Parathyroid adenoma (tissue), 2 donors: ENCODE measurements at regions not wholly inside any gene's neighbourhood (a gene's known extent, or its start where the extent isn't known, plus 50 kb on each side); places are given as distances from the start of the nearest gene placed in this dataset.

Experiments used
- H2AFZ ChIP-seq: fragments of 300-600 bp; sonication (generic); one replicate; pipeline ENCODE4 v1.7.0; 2017; ENCODE audit warnings: antibody characterized with exemption, mild to moderate bottlenecking
- H3K27ac ChIP-seq: fragments of 300-600 bp; sonication (generic); one replicate; pipeline ENCODE4 v1.7.0; 2017
- H3K27me3 ChIP-seq: fragments of 300-600 bp; sonication (generic); one replicate; pipeline ENCODE4 v1.7.0; 2017; ENCODE audit warnings: low read length; ENCODE audit not compliant: control insufficient read depth, insufficient read depth
- H3K36me3 ChIP-seq: fragments of 300-600 bp; sonication (generic); one replicate; pipeline ENCODE4 v1.7.0; 2017; ENCODE audit warnings: low read length; ENCODE audit not compliant: control insufficient read depth, insufficient read depth
- H3K4me1 ChIP-seq: fragments of 300-600 bp; sonication (generic); one replicate; pipeline ENCODE4 v1.7.0; 2017; ENCODE audit warnings: control low read depth
- H3K4me2 ChIP-seq: fragments of 300-600 bp; sonication (generic); one replicate; pipeline ENCODE4 v1.7.0; 2017; ENCODE audit warnings: low read length
- H3K4me3 ChIP-seq: fragments of 300-600 bp; sonication (generic); one replicate; pipeline ENCODE4 v1.7.0; 2017; ENCODE audit warnings: low read depth, low read length
- H3K79me2 ChIP-seq: fragments of 300-600 bp; sonication (generic); one replicate; pipeline ENCODE4 v1.7.0; 2017; ENCODE audit warnings: control low read depth
- H3K9ac ChIP-seq: fragments of 300-600 bp; sonication (generic); one replicate; pipeline ENCODE4 v1.7.0; 2017; ENCODE audit warnings: mild to moderate bottlenecking
- H3K9me3 ChIP-seq: fragments of 300-600 bp; sonication (generic); one replicate; pipeline ENCODE4 v1.7.0; 2017; ENCODE audit warnings: low read length; ENCODE audit not compliant: control insufficient read depth
- TF ChIP-seq, protein P1 (sequence below): fragments of 300-600 bp; sonication (generic); IDR thresholded peaks from one replicate; pipeline ENCODE4 v1.7.0; 2017; ENCODE audit warnings: antibody characterized with exemption, mild to moderate bottlenecking
- donor health status: primary hyperparathyroidism.

GRCh38 chr1:219753914-219754313 lies 141.0 kb upstream of the ZC3H11B start:
- no peaks in the 10 kb centered on the region for H3K4me1 ChIP-seq

DNA sequence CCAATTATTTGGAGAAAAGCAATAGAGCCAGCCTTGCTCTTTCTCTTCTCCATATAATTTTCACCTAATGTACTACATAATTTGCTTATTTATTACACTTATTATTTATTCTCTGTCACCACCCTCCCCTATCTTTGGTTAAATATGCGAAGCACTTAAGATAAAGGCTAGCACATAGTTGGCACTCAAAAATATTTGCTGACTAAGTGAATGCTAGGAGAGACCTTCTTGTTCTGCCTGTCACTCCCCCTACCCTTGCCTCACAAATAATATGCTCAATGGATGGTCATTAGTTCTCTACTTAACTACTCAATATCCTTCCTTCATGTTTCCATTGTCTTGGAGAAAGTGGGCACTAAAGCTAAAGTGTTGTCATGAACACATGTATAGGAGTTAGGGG lies 139.7 kb upstream of the ZC3H11B start:
- no peak overlapping the region for H3K4me2 ChIP-seq
- no peak overlapping the region for H3K27ac ChIP-seq
- H3K4me3 ChIP-seq: no peak overlapping the region
- no peaks in the 10 kb centered on the region for H3K36me3 ChIP-seq
- H3K27me3 ChIP-seq: no peaks in the 10 kb centered on the region
- H3K9ac ChIP-seq: no peak overlapping the region
- no peaks in the 10 kb centered on the region for H3K4me1 ChIP-seq
- no peaks in the 10 kb centered on the region for H3K9me3 ChIP-seq
- no peaks in the 10 kb centered on the region for H3K79me2 ChIP-seq
- no peak overlapping the region for H2AFZ ChIP-seq
- TF ChIP-seq, protein P1, sequence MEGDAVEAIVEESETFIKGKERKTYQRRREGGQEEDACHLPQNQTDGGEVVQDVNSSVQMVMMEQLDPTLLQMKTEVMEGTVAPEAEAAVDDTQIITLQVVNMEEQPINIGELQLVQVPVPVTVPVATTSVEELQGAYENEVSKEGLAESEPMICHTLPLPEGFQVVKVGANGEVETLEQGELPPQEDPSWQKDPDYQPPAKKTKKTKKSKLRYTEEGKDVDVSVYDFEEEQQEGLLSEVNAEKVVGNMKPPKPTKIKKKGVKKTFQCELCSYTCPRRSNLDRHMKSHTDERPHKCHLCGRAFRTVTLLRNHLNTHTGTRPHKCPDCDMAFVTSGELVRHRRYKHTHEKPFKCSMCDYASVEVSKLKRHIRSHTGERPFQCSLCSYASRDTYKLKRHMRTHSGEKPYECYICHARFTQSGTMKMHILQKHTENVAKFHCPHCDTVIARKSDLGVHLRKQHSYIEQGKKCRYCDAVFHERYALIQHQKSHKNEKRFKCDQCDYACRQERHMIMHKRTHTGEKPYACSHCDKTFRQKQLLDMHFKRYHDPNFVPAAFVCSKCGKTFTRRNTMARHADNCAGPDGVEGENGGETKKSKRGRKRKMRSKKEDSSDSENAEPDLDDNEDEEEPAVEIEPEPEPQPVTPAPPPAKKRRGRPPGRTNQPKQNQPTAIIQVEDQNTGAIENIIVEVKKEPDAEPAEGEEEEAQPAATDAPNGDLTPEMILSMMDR: no peak

More at GRCh38 chr1:219753914-219754313, 141.0 kb upstream of the ZC3H11B start:
- H3K36me3 ChIP-seq: no peaks in the 10 kb centered on the region
- H3K9me3 ChIP-seq: no peaks in the 10 kb centered on the region
- TF ChIP-seq, protein P1: no peak
- no peak overlapping the region for H2AFZ ChIP-seq
- no peaks in the 10 kb centered on the region for H3K79me2 ChIP-seq
- H3K9ac ChIP-seq: no peak overlapping the region
- no peak overlapping the region for H3K27ac ChIP-seq
- H3K4me2 ChIP-seq: no peak overlapping the region
- H3K27me3 ChIP-seq: no peaks in the 10 kb centered on the region
- H3K4me3 ChIP-seq: no peak overlapping the region

DNA sequence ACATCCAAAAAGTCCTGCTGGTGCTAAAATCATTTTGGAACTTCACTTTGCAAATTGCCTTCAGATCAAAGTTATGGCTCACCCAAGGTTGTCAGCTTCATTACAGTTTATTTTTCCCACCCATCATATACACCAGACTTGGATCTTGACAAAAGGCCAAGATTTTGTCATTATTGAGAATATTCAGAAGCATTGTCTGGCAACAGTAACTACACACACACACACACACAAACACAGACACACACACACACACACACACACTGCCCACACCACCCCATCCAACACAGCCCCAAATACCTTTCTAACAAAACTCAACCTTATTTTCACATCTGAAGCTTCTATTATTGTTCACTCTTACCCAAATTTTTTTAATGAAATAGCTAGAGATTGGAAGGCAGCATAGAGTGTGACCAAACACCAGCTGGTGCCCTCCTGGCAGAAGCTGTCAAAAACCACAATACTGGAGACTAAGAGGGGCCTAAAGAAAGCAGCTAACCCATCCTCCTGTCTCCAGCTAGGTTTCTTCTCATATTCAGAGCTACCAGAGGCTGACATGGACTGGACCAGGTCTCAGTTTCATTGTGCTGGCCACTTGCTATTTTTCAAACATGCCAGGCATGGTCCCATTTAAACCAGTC lies 139.1 kb upstream of the ZC3H11B start:
- Histone ChIP-seq H3K27me3 (no peaks in the 10 kb centered on the region), H3K9me3 (no peaks in the 10 kb centered on the region), H3K27ac (no peak overlapping the region), H3K4me3 (no peak overlapping the region), H3K36me3 (no peaks in the 10 kb centered on the region), H2AFZ (no peak overlapping the region), H3K9ac (no peak overlapping the region), H3K4me2 (no peak overlapping the region), H3K79me2 (no peaks in the 10 kb centered on the region), H3K4me1 (no peaks in the 10 kb centered on the region)
- TF ChIP-seq, protein P1: no peak

GRCh38 chr1:219749370-219749769 lies 136.5 kb upstream of the ZC3H11B start:
- no peak overlapping the region for H2AFZ ChIP-seq
- H3K9ac ChIP-seq: no peak overlapping the region
- H3K36me3 ChIP-seq: no peaks in the 10 kb centered on the region
- TF ChIP-seq, protein P1: no peak
- H3K79me2 ChIP-seq: no peaks in the 10 kb centered on the region
- H3K4me3 ChIP-seq: no peak overlapping the region
- no peaks in the 10 kb centered on the region for H3K9me3 ChIP-seq
- no peak overlapping the region for H3K27ac ChIP-seq
- H3K27me3 ChIP-seq: no peaks in the 10 kb centered on the region
- no peaks in the 10 kb centered on the region for H3K4me1 ChIP-seq
- no peak overlapping the region for H3K4me2 ChIP-seq

DNA sequence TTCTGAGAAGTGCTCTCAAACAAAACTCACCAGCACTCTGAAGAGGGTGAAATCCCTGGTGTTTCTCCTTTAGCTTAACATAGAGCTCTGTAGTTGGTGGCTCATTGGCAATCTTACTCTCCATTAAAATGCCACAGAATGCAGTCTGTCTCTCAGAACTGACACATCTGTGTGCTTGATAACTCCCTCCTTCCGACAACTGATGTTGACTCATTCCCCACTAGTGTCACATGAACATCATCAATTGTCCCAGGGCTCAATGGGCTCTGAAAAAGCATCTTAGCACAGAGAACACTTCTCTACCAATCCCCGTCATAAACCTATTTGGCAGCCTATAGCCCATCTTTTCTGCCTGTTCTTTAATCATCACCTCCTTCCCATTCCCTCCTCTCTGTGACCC lies 133.2 kb upstream of the ZC3H11B start:
- Histone ChIP-seq H3K4me3 (no peak overlapping the region), H2AFZ (no peak overlapping the region), H3K4me2 (no peak overlapping the region), H3K79me2 (no peaks in the 10 kb centered on the region), H3K4me1 (no peaks in the 10 kb centered on the region), H3K27ac (no peak overlapping the region), H3K36me3 (no peaks in the 10 kb centered on the region), H3K27me3 (no peaks in the 10 kb centered on the region), H3K9ac (no peak overlapping the region), H3K9me3 (no peaks in the 10 kb centered on the region)
- TF ChIP-seq, protein P1: no peak
